Keratinocyte (primary cell): ENCODE measurements at regions not wholly inside any gene's neighbourhood (a gene's known extent, or its start where the extent isn't known, plus 50 kb on each side); places are given as distances from the start of the nearest gene placed in this dataset.

Experiments used
- EZH2 ChIP-seq: IDR thresholded peaks from one replicate; pipeline ENCODE4 v1.6.1; 2012; ENCODE audit warnings: inconsistent platforms, mild to moderate bottlenecking, low read length, moderate library complexity
- TF ChIP-seq, protein P1 (sequence below), 3 experiments: IDR thresholded peaks in 1 of 3; conservative IDR thresholded peaks in 1 of 3; optimal IDR thresholded peaks in 1 of 3; 2 replicates in 2 of 3; 3 replicates in 1 of 3; pipeline versions ENCODE3 to v1.5.1; 2011; ENCODE audit warnings: low read length in 3 of 3, mild to moderate bottlenecking in 3 of 3, moderate library complexity in 2 of 3, control low read depth in 1 of 3, inconsistent platforms in 1 of 3; ENCODE audit not compliant: insufficient read depth in 2 of 3; ENCODE audit errors: extremely low read depth in 1 of 3

DNA sequence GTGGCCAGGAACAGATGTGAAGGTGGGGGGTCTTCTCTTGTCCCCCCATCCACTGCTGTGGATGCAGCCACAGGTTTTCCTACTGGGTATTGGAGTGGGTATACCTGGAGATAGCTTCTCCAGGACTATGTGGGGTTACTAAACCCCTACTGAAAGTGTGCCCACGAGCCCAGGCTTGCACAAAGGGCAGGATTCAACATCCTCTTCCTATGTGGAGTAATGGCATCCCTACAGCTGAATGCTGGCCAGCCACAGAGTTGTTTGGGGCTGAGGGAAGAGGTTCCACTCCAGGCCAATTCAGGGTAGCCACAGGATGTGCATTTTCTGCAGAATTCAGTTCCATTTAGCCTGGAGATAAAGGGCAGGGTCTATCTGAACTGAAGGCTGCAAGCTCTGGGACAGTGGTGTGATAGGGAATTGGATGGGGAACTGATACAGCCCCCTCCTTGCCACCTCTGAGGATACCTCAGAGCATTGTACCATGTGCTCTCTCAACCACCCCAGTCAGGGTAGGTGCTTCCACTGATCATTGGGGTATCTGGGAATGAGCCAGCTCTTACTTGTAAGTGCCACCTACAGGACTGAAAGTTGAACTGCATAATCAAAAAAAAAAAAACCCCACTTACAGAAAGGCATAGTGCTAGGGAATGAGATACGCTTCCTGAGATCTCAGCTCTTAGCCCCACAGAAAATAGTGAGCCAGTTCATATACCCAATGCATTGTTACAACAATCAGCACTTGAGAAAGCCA is 187.1 kb downstream of the KITLG start:
- TF ChIP-seq, protein P1, sequence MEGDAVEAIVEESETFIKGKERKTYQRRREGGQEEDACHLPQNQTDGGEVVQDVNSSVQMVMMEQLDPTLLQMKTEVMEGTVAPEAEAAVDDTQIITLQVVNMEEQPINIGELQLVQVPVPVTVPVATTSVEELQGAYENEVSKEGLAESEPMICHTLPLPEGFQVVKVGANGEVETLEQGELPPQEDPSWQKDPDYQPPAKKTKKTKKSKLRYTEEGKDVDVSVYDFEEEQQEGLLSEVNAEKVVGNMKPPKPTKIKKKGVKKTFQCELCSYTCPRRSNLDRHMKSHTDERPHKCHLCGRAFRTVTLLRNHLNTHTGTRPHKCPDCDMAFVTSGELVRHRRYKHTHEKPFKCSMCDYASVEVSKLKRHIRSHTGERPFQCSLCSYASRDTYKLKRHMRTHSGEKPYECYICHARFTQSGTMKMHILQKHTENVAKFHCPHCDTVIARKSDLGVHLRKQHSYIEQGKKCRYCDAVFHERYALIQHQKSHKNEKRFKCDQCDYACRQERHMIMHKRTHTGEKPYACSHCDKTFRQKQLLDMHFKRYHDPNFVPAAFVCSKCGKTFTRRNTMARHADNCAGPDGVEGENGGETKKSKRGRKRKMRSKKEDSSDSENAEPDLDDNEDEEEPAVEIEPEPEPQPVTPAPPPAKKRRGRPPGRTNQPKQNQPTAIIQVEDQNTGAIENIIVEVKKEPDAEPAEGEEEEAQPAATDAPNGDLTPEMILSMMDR (optimal IDR thresholded peaks at IDR 0.05 in 1 of 3, IDR thresholded peaks at IDR 0.05 in 1 of 3, conservative IDR thresholded peaks at IDR 0.05 in 1 of 3; ENCODE audit: extremely low read depth in 1 of 3, insufficient read depth in 2 of 3, low read length in 3 of 3): peak; percentile 39 to 58 (median 45)
- no peak for TF ChIP-seq EZH2
